ENCODE measurements at regions not wholly inside any gene's neighbourhood (a gene's known extent, or its start where the extent isn't known, plus 50 kb on each side); places are given as distances from the start of the nearest gene placed in this dataset.

DNA sequence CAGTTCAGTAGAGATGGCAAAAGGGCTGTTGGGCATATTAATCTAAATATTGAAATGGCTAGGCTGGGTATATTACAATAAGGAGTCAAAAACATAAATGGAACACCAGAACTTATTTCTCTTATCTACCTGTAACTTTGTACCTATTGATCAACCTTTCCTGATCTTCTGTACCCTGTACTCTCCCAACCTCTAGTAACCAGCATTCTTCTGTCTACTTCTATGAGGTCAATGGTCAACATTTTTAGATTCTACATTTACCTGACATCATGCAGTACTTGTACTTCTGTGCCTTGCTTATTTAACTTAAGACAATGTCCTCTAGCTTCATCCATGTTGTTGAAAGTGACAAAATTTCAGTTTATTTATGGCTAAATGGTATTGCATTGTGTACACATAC, 467.3 kb downstream of the TAF11L14 start:
- CTCF ChIA-PET (ENCODE audit: low intra/inter-chr PET ratio, low total read pairs), result no interaction called here
- intact Hi-C loops (cut with micrococcal nuclease; ENCODE audit: unreplicated experiment) (no loop called here), in situ Hi-C loops (cut with HindIII; ENCODE audit: extremely low pct_ligation_motif_present, low pct_unique_long_range_greater_than_20kb) (no loop called here)
- no peak overlapping the region for H3K4me3 ChIP-seq (replicated peaks in 1 of 3; ENCODE audit: insufficient read depth in 1 of 3, low read depth in 2 of 3, low read length in 3 of 3)
- ATAC-seq (no peak), DNase-seq (ENCODE audit: low spot score) (no peak), FAIRE-seq (no peak)
- no peaks in the 10 kb centered on the region for H4K20me1 ChIP-seq (ENCODE audit: insufficient read depth, low read length)
- no peaks in the 10 kb centered on the region for H3K79me2 ChIP-seq (ENCODE audit: insufficient read depth, low read length)
- POLR2A ChIA-PET, result no interaction called here
- H3K9ac ChIP-seq (ENCODE audit: insufficient read depth, low read depth, low read length), result no peak overlapping the region
- no peaks in the 10 kb centered on the region for H3K36me3 ChIP-seq (replicated peaks in 1 of 2; ENCODE audit: control insufficient read depth in 1 of 2, insufficient read depth in 2 of 2, low read length in 2 of 2)
- H3K9me3 ChIP-seq (ENCODE audit: low read length), result peaks cover 86% of the 10 kb centered on the region
- H3K4me1 ChIP-seq (ENCODE audit: insufficient read depth, low read length), result no peaks in the 10 kb centered on the region
- no peaks in the 10 kb centered on the region for H3K27me3 ChIP-seq (ENCODE audit: control insufficient read depth in 1 of 2, insufficient read depth in 2 of 2, low read length in 2 of 2)
- H3K4me2 ChIP-seq (ENCODE audit: low read depth, low read length), result no peak overlapping the region
- BruUV-seq (replicated peaks), result no TSS peak
- H3K27ac ChIP-seq (ENCODE audit: extremely low read length, insufficient read depth, low read length), result no peak overlapping the region
- no peak overlapping the region for H2AFZ ChIP-seq (ENCODE audit: low read length)
- TF ChIP-seq, protein P1, sequence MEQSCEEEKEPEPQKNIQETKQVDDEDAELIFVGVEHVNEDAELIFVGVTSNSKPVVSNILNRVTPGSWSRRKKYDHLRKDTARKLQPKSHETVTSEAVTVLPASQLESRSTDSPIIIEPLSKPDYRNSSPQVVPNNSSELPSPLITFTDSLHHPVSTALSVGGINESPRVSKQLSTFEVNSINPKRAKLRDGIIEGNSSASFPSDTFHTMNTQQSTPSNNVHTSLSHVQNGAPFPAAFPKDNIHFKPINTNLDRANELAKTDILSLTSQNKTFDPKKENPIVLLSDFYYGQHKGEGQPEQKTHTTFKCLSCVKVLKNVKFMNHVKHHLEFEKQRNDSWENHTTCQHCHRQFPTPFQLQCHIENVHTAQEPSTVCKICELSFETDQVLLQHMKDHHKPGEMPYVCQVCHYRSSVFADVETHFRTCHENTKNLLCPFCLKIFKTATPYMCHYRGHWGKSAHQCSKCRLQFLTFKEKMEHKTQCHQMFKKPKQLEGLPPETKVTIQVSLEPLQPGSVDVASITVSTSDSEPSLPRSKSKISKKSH (CRISPR knock-in tag; IDR thresholded peaks at IDR 0.05; ENCODE audit: borderline replicate concordance), result no peak
- no peak for TF ChIP-seq ZNF768 (CRISPR knock-in tag; IDR thresholded peaks at IDR 0.05)
- TF ChIP-seq, protein P2, sequence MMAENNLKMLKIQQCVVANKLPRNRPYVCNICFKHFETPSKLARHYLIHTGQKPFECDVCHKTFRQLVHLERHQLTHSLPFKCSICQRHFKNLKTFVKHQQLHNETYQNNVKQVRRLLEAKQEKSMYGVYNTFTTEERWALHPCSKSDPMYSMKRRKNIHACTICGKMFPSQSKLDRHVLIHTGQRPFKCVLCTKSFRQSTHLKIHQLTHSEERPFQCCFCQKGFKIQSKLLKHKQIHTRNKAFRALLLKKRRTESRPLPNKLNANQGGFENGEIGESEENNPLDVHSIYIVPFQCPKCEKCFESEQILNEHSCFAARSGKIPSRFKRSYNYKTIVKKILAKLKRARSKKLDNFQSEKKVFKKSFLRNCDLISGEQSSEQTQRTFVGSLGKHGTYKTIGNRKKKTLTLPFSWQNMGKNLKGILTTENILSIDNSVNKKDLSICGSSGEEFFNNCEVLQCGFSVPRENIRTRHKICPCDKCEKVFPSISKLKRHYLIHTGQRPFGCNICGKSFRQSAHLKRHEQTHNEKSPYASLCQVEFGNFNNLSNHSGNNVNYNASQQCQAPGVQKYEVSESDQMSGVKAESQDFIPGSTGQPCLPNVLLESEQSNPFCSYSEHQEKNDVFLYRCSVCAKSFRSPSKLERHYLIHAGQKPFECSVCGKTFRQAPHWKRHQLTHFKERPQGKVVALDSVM (CRISPR knock-in tag; IDR thresholded peaks at IDR 0.05), result no peak
- TF ChIP-seq, protein P3, sequence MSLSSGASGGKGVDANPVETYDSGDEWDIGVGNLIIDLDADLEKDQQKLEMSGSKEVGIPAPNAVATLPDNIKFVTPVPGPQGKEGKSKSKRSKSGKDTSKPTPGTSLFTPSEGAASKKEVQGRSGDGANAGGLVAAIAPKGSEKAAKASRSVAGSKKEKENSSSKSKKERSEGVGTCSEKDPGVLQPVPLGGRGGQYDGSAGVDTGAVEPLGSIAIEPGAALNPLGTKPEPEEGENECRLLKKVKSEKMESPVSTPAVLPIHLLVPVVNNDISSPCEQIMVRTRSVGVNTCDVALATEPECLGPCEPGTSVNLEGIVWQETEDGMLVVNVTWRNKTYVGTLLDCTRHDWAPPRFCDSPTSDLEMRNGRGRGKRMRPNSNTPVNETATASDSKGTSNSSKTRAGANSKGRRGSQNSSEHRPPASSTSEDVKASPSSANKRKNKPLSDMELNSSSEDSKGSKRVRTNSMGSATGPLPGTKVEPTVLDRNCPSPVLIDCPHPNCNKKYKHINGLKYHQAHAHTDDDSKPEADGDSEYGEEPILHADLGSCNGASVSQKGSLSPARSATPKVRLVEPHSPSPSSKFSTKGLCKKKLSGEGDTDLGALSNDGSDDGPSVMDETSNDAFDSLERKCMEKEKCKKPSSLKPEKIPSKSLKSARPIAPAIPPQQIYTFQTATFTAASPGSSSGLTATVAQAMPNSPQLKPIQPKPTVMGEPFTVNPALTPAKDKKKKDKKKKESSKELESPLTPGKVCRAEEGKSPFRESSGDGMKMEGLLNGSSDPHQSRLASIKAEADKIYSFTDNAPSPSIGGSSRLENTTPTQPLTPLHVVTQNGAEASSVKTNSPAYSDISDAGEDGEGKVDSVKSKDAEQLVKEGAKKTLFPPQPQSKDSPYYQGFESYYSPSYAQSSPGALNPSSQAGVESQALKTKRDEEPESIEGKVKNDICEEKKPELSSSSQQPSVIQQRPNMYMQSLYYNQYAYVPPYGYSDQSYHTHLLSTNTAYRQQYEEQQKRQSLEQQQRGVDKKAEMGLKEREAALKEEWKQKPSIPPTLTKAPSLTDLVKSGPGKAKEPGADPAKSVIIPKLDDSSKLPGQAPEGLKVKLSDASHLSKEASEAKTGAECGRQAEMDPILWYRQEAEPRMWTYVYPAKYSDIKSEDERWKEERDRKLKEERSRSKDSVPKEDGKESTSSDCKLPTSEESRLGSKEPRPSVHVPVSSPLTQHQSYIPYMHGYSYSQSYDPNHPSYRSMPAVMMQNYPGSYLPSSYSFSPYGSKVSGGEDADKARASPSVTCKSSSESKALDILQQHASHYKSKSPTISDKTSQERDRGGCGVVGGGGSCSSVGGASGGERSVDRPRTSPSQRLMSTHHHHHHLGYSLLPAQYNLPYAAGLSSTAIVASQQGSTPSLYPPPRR (CRISPR knock-in tag; IDR thresholded peaks at IDR 0.05; ENCODE audit: borderline replicate concordance), result no peak
- TF ChIP-seq, protein P4, sequence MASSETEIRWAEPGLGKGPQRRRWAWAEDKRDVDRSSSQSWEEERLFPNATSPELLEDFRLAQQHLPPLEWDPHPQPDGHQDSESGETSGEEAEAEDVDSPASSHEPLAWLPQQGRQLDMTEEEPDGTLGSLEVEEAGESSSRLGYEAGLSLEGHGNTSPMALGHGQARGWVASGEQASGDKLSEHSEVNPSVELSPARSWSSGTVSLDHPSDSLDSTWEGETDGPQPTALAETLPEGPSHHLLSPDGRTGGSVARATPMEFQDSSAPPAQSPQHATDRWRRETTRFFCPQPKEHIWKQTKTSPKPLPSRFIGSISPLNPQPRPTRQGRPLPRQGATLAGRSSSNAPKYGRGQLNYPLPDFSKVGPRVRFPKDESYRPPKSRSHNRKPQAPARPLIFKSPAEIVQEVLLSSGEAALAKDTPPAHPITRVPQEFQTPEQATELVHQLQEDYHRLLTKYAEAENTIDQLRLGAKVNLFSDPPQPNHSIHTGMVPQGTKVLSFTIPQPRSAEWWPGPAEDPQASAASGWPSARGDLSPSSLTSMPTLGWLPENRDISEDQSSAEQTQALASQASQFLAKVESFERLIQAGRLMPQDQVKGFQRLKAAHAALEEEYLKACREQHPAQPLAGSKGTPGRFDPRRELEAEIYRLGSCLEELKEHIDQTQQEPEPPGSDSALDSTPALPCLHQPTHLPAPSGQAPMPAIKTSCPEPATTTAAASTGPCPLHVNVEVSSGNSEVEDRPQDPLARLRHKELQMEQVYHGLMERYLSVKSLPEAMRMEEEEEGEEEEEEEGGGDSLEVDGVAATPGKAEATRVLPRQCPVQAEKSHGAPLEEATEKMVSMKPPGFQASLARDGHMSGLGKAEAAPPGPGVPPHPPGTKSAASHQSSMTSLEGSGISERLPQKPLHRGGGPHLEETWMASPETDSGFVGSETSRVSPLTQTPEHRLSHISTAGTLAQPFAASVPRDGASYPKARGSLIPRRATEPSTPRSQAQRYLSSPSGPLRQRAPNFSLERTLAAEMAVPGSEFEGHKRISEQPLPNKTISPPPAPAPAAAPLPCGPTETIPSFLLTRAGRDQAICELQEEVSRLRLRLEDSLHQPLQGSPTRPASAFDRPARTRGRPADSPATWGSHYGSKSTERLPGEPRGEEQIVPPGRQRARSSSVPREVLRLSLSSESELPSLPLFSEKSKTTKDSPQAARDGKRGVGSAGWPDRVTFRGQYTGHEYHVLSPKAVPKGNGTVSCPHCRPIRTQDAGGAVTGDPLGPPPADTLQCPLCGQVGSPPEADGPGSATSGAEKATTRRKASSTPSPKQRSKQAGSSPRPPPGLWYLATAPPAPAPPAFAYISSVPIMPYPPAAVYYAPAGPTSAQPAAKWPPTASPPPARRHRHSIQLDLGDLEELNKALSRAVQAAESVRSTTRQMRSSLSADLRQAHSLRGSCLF (CRISPR knock-in tag; IDR thresholded peaks at IDR 0.05; ENCODE audit: borderline replicate concordance), result no peak
- no peak for TF ChIP-seq KLF16 (CRISPR knock-in tag; IDR thresholded peaks at IDR 0.05)
- TF ChIP-seq MAFG (CRISPR knock-in tag; IDR thresholded peaks at IDR 0.05), result no peak
- TF ChIP-seq ZNF598 (CRISPR knock-in tag; IDR thresholded peaks at IDR 0.05; ENCODE audit: borderline replicate concordance), result no peak
- TF ChIP-seq SIX4 (CRISPR knock-in tag; IDR thresholded peaks at IDR 0.05), result no peak
- TF ChIP-seq IKZF1 (IDR thresholded peaks at IDR 0.05), result no peak
- no peak for TF ChIP-seq MZF1 (CRISPR knock-in tag; IDR thresholded peaks at IDR 0.05; ENCODE audit: borderline replicate concordance)
- TF ChIP-seq FOXK1 (CRISPR knock-in tag; IDR thresholded peaks at IDR 0.05; ENCODE audit: borderline replicate concordance, low read depth), result no peak

Data from HepG2 (cell line).